ENCODE measurements at regions not wholly inside any gene's neighbourhood (a gene's known extent, or its start where the extent isn't known, plus 50 kb on each side); places are given as distances from the start of the nearest gene placed in this dataset.

DNA sequence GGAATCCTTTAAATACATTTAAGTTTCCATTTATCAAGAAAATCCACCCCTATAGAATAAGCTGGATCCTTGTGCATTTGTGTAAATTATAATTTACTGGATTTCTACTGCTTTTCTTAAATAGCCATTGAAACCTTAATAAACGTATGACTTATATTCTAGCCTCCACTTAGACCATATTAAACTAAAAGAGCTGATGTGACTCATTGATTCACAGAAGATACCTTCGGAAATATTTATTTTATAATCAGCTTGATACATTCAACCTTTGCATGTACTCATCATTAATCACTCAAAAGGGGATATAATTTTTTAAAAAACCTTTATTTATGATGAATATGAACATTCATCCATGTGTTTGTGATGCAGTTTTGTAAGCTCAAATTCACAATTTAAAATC, 136.3 kb downstream of the SPRY2 start:
- TF ChIP-seq, protein P1, sequence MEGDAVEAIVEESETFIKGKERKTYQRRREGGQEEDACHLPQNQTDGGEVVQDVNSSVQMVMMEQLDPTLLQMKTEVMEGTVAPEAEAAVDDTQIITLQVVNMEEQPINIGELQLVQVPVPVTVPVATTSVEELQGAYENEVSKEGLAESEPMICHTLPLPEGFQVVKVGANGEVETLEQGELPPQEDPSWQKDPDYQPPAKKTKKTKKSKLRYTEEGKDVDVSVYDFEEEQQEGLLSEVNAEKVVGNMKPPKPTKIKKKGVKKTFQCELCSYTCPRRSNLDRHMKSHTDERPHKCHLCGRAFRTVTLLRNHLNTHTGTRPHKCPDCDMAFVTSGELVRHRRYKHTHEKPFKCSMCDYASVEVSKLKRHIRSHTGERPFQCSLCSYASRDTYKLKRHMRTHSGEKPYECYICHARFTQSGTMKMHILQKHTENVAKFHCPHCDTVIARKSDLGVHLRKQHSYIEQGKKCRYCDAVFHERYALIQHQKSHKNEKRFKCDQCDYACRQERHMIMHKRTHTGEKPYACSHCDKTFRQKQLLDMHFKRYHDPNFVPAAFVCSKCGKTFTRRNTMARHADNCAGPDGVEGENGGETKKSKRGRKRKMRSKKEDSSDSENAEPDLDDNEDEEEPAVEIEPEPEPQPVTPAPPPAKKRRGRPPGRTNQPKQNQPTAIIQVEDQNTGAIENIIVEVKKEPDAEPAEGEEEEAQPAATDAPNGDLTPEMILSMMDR (IDR thresholded peaks at IDR 0.05): no peak
- TF ChIP-seq POLR2A (IDR thresholded peaks at IDR 0.05): no peak
